HG02588 (cell line): ENCODE measurements at regions not wholly inside any gene's neighbourhood (a gene's known extent, or its start where the extent isn't known, plus 50 kb on each side); places are given as distances from the start of the nearest gene placed in this dataset.

Experiments
- ATAC-seq: cut with Tn5 transposase; IDR thresholded peaks from one replicate; pipeline ENCODE4 v1.9.1; 2021; ENCODE audit warnings: mild to moderate bottlenecking, moderate library complexity; ENCODE audit not compliant: unreplicated experiment

GRCh38 chr7:123401295-123401694 is 133.1 kb downstream of the IQUB start:
- ATAC-seq, result no peak

- no peak for ATAC-seq
Observed at GRCh38 chr7:123400196-123400595, 134.2 kb downstream of the IQUB start.

- no peak for ATAC-seq
Observed at GRCh38 chr7:123398921-123399320, 135.5 kb downstream of the IQUB start.

GRCh38 chr7:123397746-123398338 is 136.6 kb downstream of the IQUB start:
- no peak for ATAC-seq

- no peak for ATAC-seq
Observed at GRCh38 chr7:123393623-123394022, 140.8 kb downstream of the IQUB start.

- no peak for ATAC-seq
Observed at GRCh38 chr7:123372368-123372767, 162.0 kb downstream of the IQUB start.

- peak; percentile 94 for ATAC-seq
Observed at GRCh38 chr7:123367484-123368122, 166.8 kb downstream of the IQUB start.

- no peak for ATAC-seq
Observed at GRCh38 chr7:123367031-123367430, 167.3 kb upstream of the SLC13A1 start.

GRCh38 chr7:123366626-123367025 is 166.9 kb upstream of the SLC13A1 start:
- ATAC-seq, result no peak

GRCh38 chr7:123360631-123361030 is 160.9 kb upstream of the SLC13A1 start:
- ATAC-seq, result no peak

- ATAC-seq, result peak; percentile 53
Observed at GRCh38 chr7:123355576-123356190, 155.9 kb upstream of the SLC13A1 start.

GRCh38 chr7:123352973-123353372 is 153.2 kb upstream of the SLC13A1 start:
- no peak for ATAC-seq

- ATAC-seq, result no peak
Observed at GRCh38 chr7:123351516-123352505, 152.0 kb upstream of the SLC13A1 start.

- ATAC-seq, result no peak
Observed at GRCh38 chr7:123351027-123351426, 151.3 kb upstream of the SLC13A1 start.

- ATAC-seq, result no peak
Observed at GRCh38 chr7:123348690-123349089, 148.9 kb upstream of the SLC13A1 start.

GRCh38 chr7:123346766-123347165 is 147.0 kb upstream of the SLC13A1 start:
- no peak for ATAC-seq

GRCh38 chr7:123343611-123344010 is 143.8 kb upstream of the SLC13A1 start:
- ATAC-seq, result no peak

- no peak for ATAC-seq
Observed at GRCh38 chr7:123341102-123341501, 141.3 kb upstream of the SLC13A1 start.

- no peak for ATAC-seq
Observed at GRCh38 chr7:123338688-123339087, 138.9 kb upstream of the SLC13A1 start.

GRCh38 chr7:123329988-123330643 is 130.3 kb upstream of the SLC13A1 start:
- ATAC-seq, result no peak

- no peak for ATAC-seq
Observed at GRCh38 chr7:123327661-123328060, 127.9 kb upstream of the SLC13A1 start.
